ENCODE measurements at regions not wholly inside any gene's neighbourhood (a gene's known extent, or its start where the extent isn't known, plus 50 kb on each side); places are given as distances from the start of the nearest gene placed in this dataset.
A peak's percentile ranks its signal among the peaks of the same experiment; 100 is the strongest.

DNA sequence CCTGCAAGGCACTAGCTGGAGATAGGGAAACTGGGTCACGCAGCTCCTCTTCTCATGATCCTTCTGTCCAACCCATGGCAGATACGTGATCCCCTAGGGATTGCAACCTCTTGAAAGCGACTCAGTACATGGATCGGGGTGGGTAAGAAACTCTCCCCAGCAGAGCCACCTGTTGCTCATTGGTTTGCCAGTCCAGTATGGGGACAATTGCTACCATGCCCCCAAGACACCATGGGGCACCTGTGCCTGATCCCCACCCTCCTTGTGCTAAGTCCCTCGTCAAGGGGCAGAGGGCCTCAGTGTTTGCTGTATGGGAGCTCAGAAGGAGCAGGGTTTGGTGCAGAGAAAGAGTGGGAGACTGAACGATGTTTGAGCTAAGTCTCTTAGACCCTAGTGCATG is 500.9 kb downstream of the ENC1 start:
- Histone ChIP-seq H3K9me3 (ENCODE audit: control insufficient read depth in 2 of 2, insufficient read depth in 1 of 2, low read depth in 1 of 2, low read length in 1 of 2) (no peaks in the 10 kb centered on the region), H3K27ac (ENCODE audit: low read depth in 1 of 3, low read length in 2 of 3) (no peak overlapping the region), H3K36me3 (ENCODE audit: control insufficient read depth in 3 of 3, insufficient read depth in 2 of 3, low read depth in 1 of 3, low read length in 3 of 3) (no peaks in the 10 kb centered on the region), H3K4me3 (ENCODE audit: low read depth in 1 of 3, low read length in 3 of 3) (no peak overlapping the region), H3K27me3 (ENCODE audit: control insufficient read depth in 3 of 3, insufficient read depth in 3 of 3, low read length in 3 of 3) (no peaks in the 10 kb centered on the region), H3K4me1 (ENCODE audit: control insufficient read depth in 3 of 3, insufficient read depth in 2 of 3, low read depth in 1 of 3, low read length in 2 of 3) (no peaks in the 10 kb centered on the region)
- FAIRE-seq (no peak), DNase-seq (no peak)
- WGBS, 3 donors = 94 to 96% (median 94%) methylated on average over 6 of the region's 6 CpGs

DNA sequence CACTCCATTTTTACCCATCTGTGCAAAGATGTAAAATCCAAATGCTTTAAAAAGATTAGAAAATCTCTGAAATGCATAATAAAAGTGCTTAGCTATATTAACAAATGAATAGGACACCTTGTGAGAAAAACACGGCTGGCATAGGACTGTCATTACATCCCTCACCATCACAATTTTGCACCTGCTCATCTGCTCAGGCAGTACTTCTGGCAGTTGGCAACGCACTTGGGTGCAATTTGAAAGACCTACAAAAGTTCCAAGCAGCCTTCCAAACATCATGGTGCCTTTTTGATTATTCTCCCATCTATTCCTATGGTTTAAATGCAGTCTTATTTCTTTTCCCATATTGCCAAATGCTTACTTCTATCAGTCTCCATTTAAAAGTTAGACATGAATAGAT is 501.8 kb downstream of the ENC1 start:
- no peak for DNase-seq
- H3K27me3 ChIP-seq (ENCODE audit: control insufficient read depth in 3 of 3, insufficient read depth in 3 of 3, low read length in 3 of 3) = no peaks in the 10 kb centered on the region
- H3K36me3 ChIP-seq (ENCODE audit: control insufficient read depth in 3 of 3, insufficient read depth in 2 of 3, low read depth in 1 of 3, low read length in 3 of 3) = no peaks in the 10 kb centered on the region
- no peaks in the 10 kb centered on the region for H3K9me3 ChIP-seq (ENCODE audit: control insufficient read depth in 2 of 2, insufficient read depth in 1 of 2, low read depth in 1 of 2, low read length in 1 of 2)
- no peak overlapping the region for H3K4me3 ChIP-seq (ENCODE audit: low read depth in 1 of 3, low read length in 3 of 3)
- 79 to 93% (median 79%) methylated on average over 2 of the region's 2 CpGs for WGBS, 3 donors
- H3K4me1 ChIP-seq (ENCODE audit: control insufficient read depth in 3 of 3, insufficient read depth in 2 of 3, low read depth in 1 of 3, low read length in 2 of 3) = no peaks in the 10 kb centered on the region
- no peak for FAIRE-seq
- no peak overlapping the region for H3K27ac ChIP-seq (ENCODE audit: low read depth in 1 of 3, low read length in 2 of 3)

DNA sequence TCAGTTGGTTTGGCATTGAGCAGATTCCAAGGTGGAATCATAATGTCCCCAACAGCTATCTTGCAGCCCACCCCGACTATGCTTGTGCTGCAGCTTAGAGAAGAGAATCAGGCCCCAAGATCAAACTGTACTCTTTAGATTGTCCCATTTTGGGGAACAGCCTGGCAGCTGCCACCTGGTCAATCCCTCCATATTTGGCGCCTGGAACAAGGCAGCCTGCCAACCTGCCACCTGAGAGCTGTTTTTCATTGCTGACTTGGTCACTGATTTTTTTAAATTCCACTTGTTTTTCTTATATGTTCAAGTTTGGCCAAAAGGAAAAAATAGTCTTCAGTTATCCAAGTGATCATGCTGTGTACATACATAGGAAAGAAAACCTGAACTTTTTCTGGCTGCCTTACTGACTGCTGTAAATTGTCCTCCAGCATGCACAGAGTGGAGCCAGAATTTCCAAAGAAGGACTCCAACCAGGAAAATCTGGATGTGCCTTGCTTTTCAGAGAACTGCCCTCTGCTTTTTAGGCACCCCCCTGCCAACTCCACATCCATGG is 504.2 kb downstream of the ENC1 start:
- Histone ChIP-seq H3K4me1 (ENCODE audit: control insufficient read depth in 3 of 3, insufficient read depth in 2 of 3, low read depth in 1 of 3, low read length in 2 of 3) (no peaks in the 10 kb centered on the region), H3K4me3 (ENCODE audit: low read depth in 1 of 3, low read length in 3 of 3) (no peak overlapping the region), H3K9me3 (ENCODE audit: control insufficient read depth in 2 of 2, insufficient read depth in 1 of 2, low read depth in 1 of 2, low read length in 1 of 2) (no peaks in the 10 kb centered on the region), H3K36me3 (ENCODE audit: control insufficient read depth in 3 of 3, insufficient read depth in 2 of 3, low read depth in 1 of 3, low read length in 3 of 3) (no peaks in the 10 kb centered on the region), H3K27me3 (ENCODE audit: control insufficient read depth in 3 of 3, insufficient read depth in 3 of 3, low read length in 3 of 3) (no peaks in the 10 kb centered on the region), H3K27ac (ENCODE audit: low read depth in 1 of 3, low read length in 2 of 3) (no peak overlapping the region)
- no peak for FAIRE-seq
- no peak for DNase-seq
- 86 to 92% (median 87%) methylated on average over 2 of the region's 2 CpGs for WGBS, 3 donors

DNA sequence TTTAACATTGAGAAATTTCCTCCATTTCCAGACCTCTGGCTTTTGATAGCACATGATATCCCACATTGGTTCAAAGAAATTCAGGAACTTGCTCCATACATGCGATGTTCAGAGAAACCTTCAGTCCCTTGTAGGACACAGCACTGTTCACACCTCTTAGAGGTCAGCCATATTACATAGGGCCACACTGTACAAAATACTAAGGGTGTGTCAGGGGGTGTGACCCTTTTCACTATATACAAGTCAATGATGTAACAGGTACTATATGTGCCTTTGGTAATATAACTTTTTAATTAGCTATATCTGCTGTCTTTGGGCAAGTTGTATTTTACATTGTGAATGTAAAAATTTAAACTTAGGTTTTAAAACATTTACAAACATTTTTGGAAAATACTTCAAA is 505.5 kb downstream of the ENC1 start:
- H3K36me3 ChIP-seq (ENCODE audit: control insufficient read depth in 3 of 3, insufficient read depth in 2 of 3, low read depth in 1 of 3, low read length in 3 of 3) = no peaks in the 10 kb centered on the region
- no peaks in the 10 kb centered on the region for H3K27me3 ChIP-seq (ENCODE audit: control insufficient read depth in 3 of 3, insufficient read depth in 3 of 3, low read length in 3 of 3)
- H3K4me1 ChIP-seq (ENCODE audit: control insufficient read depth in 3 of 3, insufficient read depth in 2 of 3, low read depth in 1 of 3, low read length in 2 of 3) = no peaks in the 10 kb centered on the region
- no peaks in the 10 kb centered on the region for H3K9me3 ChIP-seq (ENCODE audit: control insufficient read depth in 2 of 2, insufficient read depth in 1 of 2, low read depth in 1 of 2, low read length in 1 of 2)
- WGBS, 3 donors = 97% methylated on average over 1 of the region's 1 CpG
- H3K27ac ChIP-seq (ENCODE audit: low read depth in 1 of 3, low read length in 2 of 3) = no peak overlapping the region
- H3K4me3 ChIP-seq (ENCODE audit: low read depth in 1 of 3, low read length in 3 of 3) = no peak overlapping the region
- DNase-seq (peak in 1 of 2 donors; percentile 3), FAIRE-seq (no peak)

DNA sequence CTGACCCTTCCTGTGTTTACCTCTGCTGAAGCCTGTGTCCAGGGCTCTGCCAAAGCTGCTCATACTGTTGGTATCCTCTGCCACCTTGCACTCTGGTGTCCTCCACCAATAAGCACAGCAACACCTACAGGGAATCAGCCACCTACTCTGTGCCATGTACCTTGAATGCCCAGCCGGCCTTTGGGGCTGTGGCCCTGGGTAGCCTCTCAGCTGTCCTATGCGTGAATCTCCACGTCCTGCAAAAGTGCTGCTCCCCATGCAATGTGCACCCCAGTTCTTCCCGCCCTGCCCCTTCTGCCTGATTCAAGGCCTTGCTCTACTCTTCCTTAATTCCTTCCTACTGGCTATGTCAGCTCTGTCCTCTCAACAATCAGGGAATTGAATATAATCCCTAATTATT is 506.5 kb downstream of the ARHGEF28 start:
- peaks cover 0 to 7% (median 3%) of the 10 kb centered on the region in 3 donors for H3K4me1 ChIP-seq (ENCODE audit: control insufficient read depth in 3 of 3, insufficient read depth in 2 of 3, low read depth in 1 of 3, low read length in 2 of 3)
- no peaks in the 10 kb centered on the region for H3K36me3 ChIP-seq (ENCODE audit: control insufficient read depth in 3 of 3, insufficient read depth in 2 of 3, low read depth in 1 of 3, low read length in 3 of 3)
- 93 to 99% (median 95%) methylated on average over 4 of the region's 4 CpGs for WGBS, 3 donors
- no peaks in the 10 kb centered on the region for H3K9me3 ChIP-seq (ENCODE audit: control insufficient read depth in 2 of 2, insufficient read depth in 1 of 2, low read depth in 1 of 2, low read length in 1 of 2)
- DNase-seq (no peak), FAIRE-seq (no peak)
- H3K4me3 ChIP-seq (ENCODE audit: low read depth in 1 of 3, low read length in 3 of 3) = no peak overlapping the region
- no peak overlapping the region for H3K27ac ChIP-seq (ENCODE audit: low read depth in 1 of 3, low read length in 2 of 3)
- H3K27me3 ChIP-seq (ENCODE audit: control insufficient read depth in 3 of 3, insufficient read depth in 3 of 3, low read length in 3 of 3) = no peaks in the 10 kb centered on the region

DNA sequence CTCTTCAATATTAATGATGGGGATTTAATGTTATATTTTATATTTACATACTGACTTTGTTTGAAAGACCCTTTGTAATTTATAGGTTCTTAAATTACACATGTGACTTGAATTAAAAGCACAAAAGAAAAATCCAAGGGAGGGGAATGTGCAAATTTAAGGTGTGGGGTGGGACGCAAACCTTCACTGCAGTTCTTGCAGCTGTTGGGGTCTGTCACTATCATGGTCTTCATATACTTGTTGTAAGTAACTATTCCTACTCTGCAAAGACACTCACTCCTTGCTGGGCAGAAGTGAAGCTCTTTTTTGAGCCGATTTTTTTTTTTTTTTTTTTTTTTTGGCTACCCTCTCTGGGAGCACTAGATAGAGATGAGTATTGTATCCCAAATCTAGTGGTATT is 505.3 kb downstream of the ARHGEF28 start:
- WGBS, 3 donors = 75 to 90% (median 84%) methylated on average over 2 of the region's 2 CpGs

DNA sequence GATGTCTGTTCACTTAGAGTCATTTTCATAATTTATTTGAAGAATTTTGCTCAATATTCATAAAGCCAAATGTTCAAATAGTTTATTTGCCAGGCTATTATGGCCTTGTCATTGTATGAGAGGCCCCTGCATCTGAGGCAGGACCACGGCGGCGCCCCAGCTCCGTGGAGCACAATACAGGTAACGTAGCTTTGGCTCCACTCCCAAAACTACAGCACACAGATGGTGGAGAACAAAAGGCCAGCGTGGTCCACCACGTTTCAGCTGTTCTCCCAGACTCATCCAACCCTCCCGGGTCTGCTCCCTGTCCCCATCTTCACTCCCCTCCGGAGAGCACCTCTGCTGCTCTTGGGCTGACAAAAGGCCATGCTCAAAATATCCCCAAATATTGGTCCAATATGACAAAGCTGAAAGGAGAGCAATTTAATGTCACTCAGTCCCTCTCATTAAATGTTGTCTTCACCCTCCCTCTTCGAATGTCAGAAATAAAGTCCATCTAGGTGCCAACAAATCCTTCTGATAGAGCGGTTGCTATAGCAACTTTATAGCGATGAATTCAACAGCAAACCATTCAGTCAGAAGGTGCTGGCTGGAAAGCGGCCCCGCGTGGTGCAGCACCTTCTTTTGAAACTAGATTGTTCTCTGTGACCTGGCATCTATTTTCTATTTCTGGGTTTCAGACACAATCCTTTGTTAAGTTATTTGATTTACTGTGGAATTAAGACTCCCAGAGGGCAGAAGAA is 504.3 kb downstream of the ARHGEF28 start:
- WGBS, 3 donors = 89 to 90% (median 90%) methylated on average over 15 of the region's 15 CpGs
- FAIRE-seq (no peak), DNase-seq (no peak)
- no peaks in the 10 kb centered on the region for H3K27me3 ChIP-seq (ENCODE audit: control insufficient read depth in 3 of 3, insufficient read depth in 3 of 3, low read length in 3 of 3)
- no peaks in the 10 kb centered on the region for H3K9me3 ChIP-seq (ENCODE audit: control insufficient read depth in 2 of 2, insufficient read depth in 1 of 2, low read depth in 1 of 2, low read length in 1 of 2)
- H3K4me1 ChIP-seq (ENCODE audit: control insufficient read depth in 3 of 3, insufficient read depth in 2 of 3, low read depth in 1 of 3, low read length in 2 of 3) = peaks cover 0 to 19% (median 3%) of the 10 kb centered on the region in 3 donors
- no peak overlapping the region for H3K27ac ChIP-seq (ENCODE audit: low read depth in 1 of 3, low read length in 2 of 3)
- H3K4me3 ChIP-seq (ENCODE audit: low read depth in 1 of 3, low read length in 3 of 3) = no peak overlapping the region
- no peaks in the 10 kb centered on the region for H3K36me3 ChIP-seq (ENCODE audit: control insufficient read depth in 3 of 3, insufficient read depth in 2 of 3, low read depth in 1 of 3, low read length in 3 of 3)

More for the DNA sequence above, 505.3 kb downstream of the ARHGEF28 start:
- Histone ChIP-seq H3K4me3 (ENCODE audit: low read depth in 1 of 3, low read length in 3 of 3) (no peak overlapping the region), H3K9me3 (ENCODE audit: control insufficient read depth in 2 of 2, insufficient read depth in 1 of 2, low read depth in 1 of 2, low read length in 1 of 2) (no peaks in the 10 kb centered on the region), H3K4me1 (ENCODE audit: control insufficient read depth in 3 of 3, insufficient read depth in 2 of 3, low read depth in 1 of 3, low read length in 2 of 3) (peaks cover 0 to 16% (median 3%) of the 10 kb centered on the region in 3 donors), H3K27me3 (ENCODE audit: control insufficient read depth in 3 of 3, insufficient read depth in 3 of 3, low read length in 3 of 3) (no peaks in the 10 kb centered on the region), H3K27ac (ENCODE audit: low read depth in 1 of 3, low read length in 2 of 3) (no peak overlapping the region), H3K36me3 (ENCODE audit: control insufficient read depth in 3 of 3, insufficient read depth in 2 of 3, low read depth in 1 of 3, low read length in 3 of 3) (no peaks in the 10 kb centered on the region)
- no peak for FAIRE-seq
- no peak for DNase-seq

DNA sequence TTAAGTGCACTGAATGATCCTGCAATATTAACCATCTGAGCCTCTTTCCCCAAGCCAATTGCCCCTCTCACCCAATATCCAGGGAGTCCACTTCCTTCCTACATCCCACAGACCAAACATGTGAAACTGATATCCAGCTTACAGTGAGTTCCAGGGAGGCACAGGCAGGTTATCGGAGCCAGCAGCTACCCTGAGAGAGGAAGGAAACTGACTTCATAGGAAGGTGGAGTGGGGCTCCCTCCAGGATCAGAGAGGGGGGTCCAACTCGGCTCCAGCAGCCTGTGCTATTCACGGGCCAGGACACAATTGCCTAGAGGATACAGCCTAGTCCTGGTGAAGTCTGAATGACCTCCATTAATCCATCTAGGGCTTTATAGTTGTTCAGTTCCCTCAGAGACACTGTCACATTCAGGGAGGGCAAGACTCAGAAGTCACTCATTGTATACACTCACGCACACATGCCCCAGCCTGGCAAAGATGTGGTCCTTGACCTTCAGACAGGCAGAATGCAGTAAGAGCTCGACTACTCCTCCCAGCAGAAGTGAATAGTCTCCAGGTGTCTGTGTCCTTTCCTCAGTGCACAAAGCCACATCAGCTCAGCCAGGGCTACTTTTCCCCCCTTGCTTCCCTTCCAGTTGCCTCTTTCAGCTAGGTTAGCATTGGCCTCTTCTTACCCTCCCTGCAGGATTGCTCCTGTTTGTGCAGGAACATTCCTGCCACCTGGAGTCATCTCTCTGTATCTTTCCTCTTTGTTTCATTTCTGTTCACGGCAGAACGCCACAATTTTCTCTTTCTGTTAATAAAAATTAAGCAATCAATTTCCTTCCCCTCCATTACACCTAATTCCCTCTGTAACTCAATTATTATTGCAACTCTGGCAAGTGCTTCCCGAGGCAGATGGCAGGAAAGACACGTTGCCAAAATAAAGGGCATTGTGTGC is 501.7 kb downstream of the ARHGEF28 start:
- H3K9me3 ChIP-seq (ENCODE audit: control insufficient read depth in 2 of 2, insufficient read depth in 1 of 2, low read depth in 1 of 2, low read length in 1 of 2) = no peaks in the 10 kb centered on the region
- H3K4me3 ChIP-seq (ENCODE audit: low read depth in 1 of 3, low read length in 3 of 3) = no peak overlapping the region
- H3K27ac ChIP-seq (ENCODE audit: low read depth in 1 of 3, low read length in 2 of 3) = peak overlapping the region in 1 of 3 donors; percentile 17
- peak; percentile 51 to 63 for DNase-seq
- H3K36me3 ChIP-seq (ENCODE audit: control insufficient read depth in 3 of 3, insufficient read depth in 2 of 3, low read depth in 1 of 3, low read length in 3 of 3) = no peaks in the 10 kb centered on the region
- H3K27me3 ChIP-seq (ENCODE audit: control insufficient read depth in 3 of 3, insufficient read depth in 3 of 3, low read length in 3 of 3) = no peaks in the 10 kb centered on the region
- no peak for FAIRE-seq
- 32 to 43% (median 39%) methylated on average over 9 of the region's 9 CpGs for WGBS, 3 donors
- H3K4me1 ChIP-seq (ENCODE audit: control insufficient read depth in 3 of 3, insufficient read depth in 2 of 3, low read depth in 1 of 3, low read length in 2 of 3) = peaks cover 0 to 19% (median 3%) of the 10 kb centered on the region in 3 donors

Measured in small intestine (tissue), 7 donors.